SK-N-SH (cell line): ENCODE measurements at regions not wholly inside any gene's neighbourhood (a gene's known extent, or its start where the extent isn't known, plus 50 kb on each side); places are given as distances from the start of the nearest gene placed in this dataset.

Experiments
- CTCF ChIA-PET: fragments of 300-600, 350-600 bp; formaldehyde crosslinking; extraction: SDS; loops from one replicate; lab custom pipeline; 2021; lab: Yijun Ruan, JAX
- POLR2A ChIA-PET: fragments of 350-600 bp; sonication (Branson Sonifier 250); formaldehyde crosslinking; extraction: SDS; loops from one replicate; lab custom pipeline; 2020; ENCODE audit warnings: antibody characterized with exemption, inconsistent platforms; lab: Yijun Ruan, JAX
- DNase-seq: peaks from one replicate; pipeline ENCODE4 v3.0.0; 2012
- H2AFZ ChIP-seq: fragments of 200-600 bp; sonication (generic); 2 replicates; pipeline ENCODE4 v1.8.1; 2016; ENCODE audit warnings: antibody characterized with exemption, mild to moderate bottlenecking, low read depth
- H3F3A ChIP-seq: fragments of 200-600 bp; sonication (generic); replicated peaks from 2 replicates; pipeline ENCODE3; 2016; ENCODE audit warnings: antibody characterized with exemption, mild to moderate bottlenecking; ENCODE audit not compliant: insufficient read depth
- H3K27ac ChIP-seq, 2 experiments: fragments of 200-500 bp in 1 of 2; fragments of 200-600 bp in 1 of 2; sonication (Bioruptor generic) in 1 of 2; sonication (generic), shearing (Covaris generic) in 1 of 2; 2 replicates each; pipeline versions ENCODE4 v1.5.1 to v1.6.1; 2014 to 2016; ENCODE audit warnings: low read depth in 2 of 2, inconsistent platforms in 1 of 2, low read length in 1 of 2, mild to moderate bottlenecking in 1 of 2, mixed read lengths in 1 of 2
- H3K27me3 ChIP-seq: fragments of 200-600 bp; sonication (generic), shearing (Covaris generic); 2 replicates; pipeline ENCODE4 v1.6.1; 2016; ENCODE audit warnings: mixed run types; ENCODE audit not compliant: insufficient read depth
- H3K36me3 ChIP-seq, 2 experiments: fragments of 200-500 bp in 1 of 2; fragments of 200-600 bp in 1 of 2; sonication (Bioruptor generic) in 1 of 2; sonication (generic) in 1 of 2; replicated peaks in 1 of 2; 2 replicates each; pipeline versions ENCODE3 to v1.5.1; 2014 to 2016; ENCODE audit warnings: low read length in 1 of 2, mild to moderate bottlenecking in 1 of 2; ENCODE audit not compliant: insufficient read depth in 2 of 2, control insufficient read depth in 1 of 2
- H3K4me1 ChIP-seq, 2 experiments: fragments of 200-500 bp in 1 of 2; fragments of 200-600 bp in 1 of 2; sonication (Bioruptor generic) in 1 of 2; sonication (generic), shearing (Covaris generic) in 1 of 2; 2 replicates each; pipeline versions ENCODE4 v1.5.1 to v1.6.1; 2014 to 2016; ENCODE audit warnings: low read depth in 1 of 2, low read length in 1 of 2, mixed run types in 1 of 2; ENCODE audit not compliant: insufficient read depth in 2 of 2, control insufficient read depth in 1 of 2
- H3K4me2 ChIP-seq: fragments of 200-600 bp; sonication (generic), shearing (Covaris generic); 2 replicates; pipeline ENCODE4 v1.6.1; 2017; ENCODE audit warnings: mixed run types
- H3K4me3 ChIP-seq, 2 experiments: fragments of 200-500 bp in 1 of 2; fragments of 200-600 bp in 1 of 2; sonication (Bioruptor generic) in 1 of 2; sonication (generic), shearing (Covaris generic) in 1 of 2; 2 replicates each; pipeline versions ENCODE4 v1.5.1 to v1.8.1; 2014 to 2016; ENCODE audit warnings: low read depth in 2 of 2, inconsistent platforms in 1 of 2, low read length in 1 of 2, mild to moderate bottlenecking in 1 of 2, mixed read lengths in 1 of 2, moderate library complexity in 1 of 2
- H3K79me2 ChIP-seq: fragments of 200-600 bp; sonication (generic); 2 replicates; pipeline ENCODE4 v1.8.1; 2017; ENCODE audit warnings: mild to moderate bottlenecking; ENCODE audit not compliant: insufficient read depth
- H3K9ac ChIP-seq: fragments of 200-600 bp; sonication (generic); 2 replicates; pipeline ENCODE4 v1.6.1; 2017; ENCODE audit warnings: mixed run types
- H3K9me2 ChIP-seq: fragments of 200-600 bp; sonication (generic); 2 replicates; pipeline ENCODE4 v1.6.1; 2017; ENCODE audit warnings: mixed run types
- H3K9me3 ChIP-seq: fragments of 200-600 bp; sonication (generic); 2 replicates; pipeline ENCODE4 v1.6.1; 2017; ENCODE audit warnings: mixed run types, mild to moderate bottlenecking, moderate library complexity
- H4K20me1 ChIP-seq: fragments of 200-600 bp; sonication (generic); 2 replicates; pipeline ENCODE4 v1.6.1; 2017; ENCODE audit warnings: mild to moderate bottlenecking, mixed run types; ENCODE audit not compliant: insufficient read depth
- CTCF ChIP-seq: fragments of 200-600 bp; sonication (generic); IDR thresholded peaks from 2 replicates; pipeline ENCODE4 v1.6.1; 2017; ENCODE audit warnings: antibody characterized with exemption, mild to moderate bottlenecking, moderate library complexity
- ELF1 ChIP-seq: IDR thresholded peaks from 2 replicates; pipeline ENCODE4 v1.4.0; 2012
- FOXJ3 ChIP-seq: sonication (generic); formaldehyde crosslinking; IDR thresholded peaks from 2 replicates; pipeline ENCODE4 v1.5.1; 2020; ENCODE audit warnings: mild to moderate bottlenecking, missing genetic modification reagents
- GABPA ChIP-seq: IDR thresholded peaks from 2 replicates; pipeline ENCODE4 v1.4.0; 2012; ENCODE audit warnings: low read depth, mild to moderate bottlenecking
- GATA2 ChIP-seq: sonication (generic); formaldehyde crosslinking; IDR thresholded peaks from 2 replicates; pipeline ENCODE4 v1.5.0; 2020; ENCODE audit warnings: mild to moderate bottlenecking, missing genetic modification reagents
- JUND ChIP-seq: IDR thresholded peaks from 2 replicates; pipeline ENCODE4 v1.4.0; 2012
- NRF1 ChIP-seq: IDR thresholded peaks from 2 replicates; pipeline ENCODE4 v1.6.1; 2012; ENCODE audit warnings: low read depth, mild to moderate bottlenecking, low read length
- PBX3 ChIP-seq: IDR thresholded peaks from 2 replicates; pipeline ENCODE4; 2012
- POLR2AphosphoS5 ChIP-seq: IDR thresholded peaks from 2 replicates; pipeline ENCODE4 v1.6.1; 2012; ENCODE audit warnings: low read depth, low read length
- RAD21 ChIP-seq: IDR thresholded peaks from 2 replicates; pipeline ENCODE4 v1.6.1; 2012; ENCODE audit warnings: mild to moderate bottlenecking, low read length
- RCOR1 ChIP-seq: fragments of 150-350 bp; IDR thresholded peaks from 2 replicates; pipeline ENCODE4 v1.6.1; 2017; ENCODE audit warnings: antibody characterized with exemption, low read length
- REST ChIP-seq: IDR thresholded peaks from 2 replicates; pipeline ENCODE4 v1.6.1; 2012; ENCODE audit warnings: mild to moderate bottlenecking, low read depth, low read length, moderate library complexity
- RXRA ChIP-seq: IDR thresholded peaks from 2 replicates; pipeline ENCODE4 v1.4.0; 2012; ENCODE audit warnings: low read depth, mild to moderate bottlenecking, borderline replicate concordance
- SIN3A ChIP-seq: IDR thresholded peaks from 2 replicates; pipeline ENCODE4 v1.6.1; 2012; ENCODE audit warnings: low read depth, mild to moderate bottlenecking, low read length, moderate library complexity, borderline replicate concordance
- TCF12 ChIP-seq: IDR thresholded peaks from 2 replicates; pipeline ENCODE4 v1.4.0; 2012
- USF1 ChIP-seq: IDR thresholded peaks from 2 replicates; pipeline ENCODE4 v1.4.0; 2012; ENCODE audit warnings: low read depth, borderline replicate concordance
- USF2 ChIP-seq: fragments of 150-350 bp; IDR thresholded peaks from 2 replicates; pipeline ENCODE4 v1.6.1; 2017; ENCODE audit warnings: antibody characterized with exemption, low read length, low read depth, borderline replicate concordance
- YY1 ChIP-seq: IDR thresholded peaks from 2 replicates; pipeline ENCODE4 v1.4.0; 2012; ENCODE audit warnings: low read depth, mild to moderate bottlenecking
- WGBS: methylation state at CpG from one replicate; pipeline ENCODE4 v1.1.6; 2017; ENCODE audit warnings: low lambda C conversion rate; 5-methylcytosine and 5-hydroxymethylcytosine counted together

- no peaks in the 10 kb centered on the region for H3K36me3 ChIP-seq
- ChIA-PET CTCF (no interaction called here), POLR2A (no interaction called here)
- no peaks in the 10 kb centered on the region for H3K9me3 ChIP-seq
- no peaks in the 10 kb centered on the region for H3K9me2 ChIP-seq
- no peak overlapping the region for H3K27ac ChIP-seq
- no peaks in the 10 kb centered on the region for H3F3A ChIP-seq
- TF ChIP-seq TCF12 (no peak), GATA2 (CRISPR knock-in tag) (no peak), SIN3A (no peak), RXRA (no peak), USF1 (no peak), GABPA (no peak), REST (no peak), RAD21 (no peak), USF2 (no peak), ELF1 (no peak), RCOR1 (no peak), POLR2AphosphoS5 (no peak), NRF1 (no peak), CTCF (no peak), JUND (no peak), FOXJ3 (no peak), YY1 (no peak), PBX3 (no peak)
- H3K79me2 ChIP-seq, result no peaks in the 10 kb centered on the region
- no peak for DNase-seq
- no peak overlapping the region for H3K4me3 ChIP-seq
- H2AFZ ChIP-seq, result no peak overlapping the region
- no peaks in the 10 kb centered on the region for H4K20me1 ChIP-seq
- H3K4me2 ChIP-seq, result no peak overlapping the region
- 53% methylated on average over 9 of the region's 9 CpGs for WGBS
- peaks cover 0 to 2% of the 10 kb centered on the region in 2 experiments; a peak in 1 of 4 replicates for H3K4me1 ChIP-seq
- H3K27me3 ChIP-seq, result no peaks in the 10 kb centered on the region
- H3K9ac ChIP-seq, result no peak overlapping the region
Observed at GRCh38 chr4:24065974-24066373, 176.1 kb upstream of the PPARGC1A start.
